HCEC 1CT (cell line): ENCODE measurements at regions not wholly inside any gene's neighbourhood (a gene's known extent, or its start where the extent isn't known, plus 50 kb on each side); places are given as distances from the start of the nearest gene placed in this dataset.

Experiments
- DNase-seq: peaks from one replicate; pipeline ENCODE4 v3.0.0-alpha.2; 2017

GRCh38 chr2:42849311-42849710 lies 56.9 kb upstream of the HAAO start:
- DNase-seq = no peak

- no peak for DNase-seq
Measured at GRCh38 chr2:42848726-42849290, 56.4 kb upstream of the HAAO start.

DNA sequence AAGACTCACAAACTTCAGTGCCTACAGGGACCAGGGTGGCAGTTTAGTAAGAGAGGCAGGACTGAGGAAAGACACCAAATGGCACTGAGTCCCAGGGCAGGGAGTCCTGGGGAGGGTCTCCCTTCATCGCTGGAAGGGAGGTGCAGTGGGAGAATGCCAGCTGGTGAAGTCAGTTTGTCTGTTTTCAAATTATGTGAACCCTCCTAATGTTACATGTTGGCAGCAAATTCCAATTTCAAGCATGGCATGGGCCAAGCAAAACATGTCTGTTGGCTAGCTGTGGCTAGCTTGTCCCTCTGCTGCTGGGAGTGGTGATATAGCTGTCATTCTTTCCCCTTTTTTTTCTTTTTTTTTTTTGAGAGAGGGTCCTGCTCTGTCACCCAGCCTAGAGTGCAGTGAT lies 55.9 kb upstream of the HAAO start:
- no peak for DNase-seq

DNA sequence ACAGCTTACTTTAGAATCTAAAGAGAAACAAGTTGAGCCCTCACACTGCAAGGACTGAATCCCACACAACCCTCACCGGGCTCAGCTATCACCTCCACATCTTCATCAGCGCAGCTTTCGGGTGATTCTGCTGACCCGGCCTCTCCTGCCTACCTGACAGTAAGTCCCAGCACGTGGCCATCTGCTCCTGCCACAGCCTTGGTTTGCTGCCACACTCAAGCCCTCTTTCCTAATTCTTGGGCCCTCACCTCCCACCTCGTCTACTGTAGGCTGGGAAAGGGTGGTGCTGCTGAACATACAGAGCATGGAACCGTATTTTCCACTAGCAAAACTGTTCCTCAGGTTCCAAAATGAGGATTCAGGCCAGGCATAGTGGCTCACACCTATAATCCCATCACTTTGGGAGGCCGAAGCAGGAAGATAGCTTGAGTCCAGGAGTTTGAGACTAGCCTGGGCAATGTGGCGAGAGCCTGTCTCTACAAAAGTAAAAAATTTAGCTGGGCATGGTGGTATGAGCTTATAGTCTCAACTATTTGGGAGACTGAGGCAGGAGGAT lies 55.3 kb upstream of the HAAO start:
- DNase-seq = no peak

GRCh38 chr2:42846932-42847595 lies 54.7 kb upstream of the HAAO start:
- DNase-seq = no peak

DNA sequence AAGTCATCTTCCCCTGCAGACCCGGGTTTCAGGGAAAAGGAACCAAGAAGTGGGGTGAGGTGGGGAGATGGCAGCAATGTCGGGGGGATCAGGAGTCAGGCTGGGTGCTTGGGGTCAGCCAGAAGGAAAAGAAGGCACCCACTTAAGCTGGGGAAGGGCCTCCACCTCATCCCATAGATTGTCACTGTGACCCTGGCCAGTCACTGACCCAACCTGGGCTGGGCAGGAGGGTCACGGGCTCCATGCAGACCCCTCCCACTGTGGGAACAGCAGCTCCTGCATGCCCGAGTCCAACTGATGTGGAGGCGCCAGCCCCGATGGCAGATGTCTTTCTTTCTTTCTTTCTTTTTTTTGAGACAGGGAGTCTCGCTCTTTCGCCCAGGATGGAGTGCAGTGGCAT lies 53.6 kb upstream of the HAAO start:
- DNase-seq = no peak

DNA sequence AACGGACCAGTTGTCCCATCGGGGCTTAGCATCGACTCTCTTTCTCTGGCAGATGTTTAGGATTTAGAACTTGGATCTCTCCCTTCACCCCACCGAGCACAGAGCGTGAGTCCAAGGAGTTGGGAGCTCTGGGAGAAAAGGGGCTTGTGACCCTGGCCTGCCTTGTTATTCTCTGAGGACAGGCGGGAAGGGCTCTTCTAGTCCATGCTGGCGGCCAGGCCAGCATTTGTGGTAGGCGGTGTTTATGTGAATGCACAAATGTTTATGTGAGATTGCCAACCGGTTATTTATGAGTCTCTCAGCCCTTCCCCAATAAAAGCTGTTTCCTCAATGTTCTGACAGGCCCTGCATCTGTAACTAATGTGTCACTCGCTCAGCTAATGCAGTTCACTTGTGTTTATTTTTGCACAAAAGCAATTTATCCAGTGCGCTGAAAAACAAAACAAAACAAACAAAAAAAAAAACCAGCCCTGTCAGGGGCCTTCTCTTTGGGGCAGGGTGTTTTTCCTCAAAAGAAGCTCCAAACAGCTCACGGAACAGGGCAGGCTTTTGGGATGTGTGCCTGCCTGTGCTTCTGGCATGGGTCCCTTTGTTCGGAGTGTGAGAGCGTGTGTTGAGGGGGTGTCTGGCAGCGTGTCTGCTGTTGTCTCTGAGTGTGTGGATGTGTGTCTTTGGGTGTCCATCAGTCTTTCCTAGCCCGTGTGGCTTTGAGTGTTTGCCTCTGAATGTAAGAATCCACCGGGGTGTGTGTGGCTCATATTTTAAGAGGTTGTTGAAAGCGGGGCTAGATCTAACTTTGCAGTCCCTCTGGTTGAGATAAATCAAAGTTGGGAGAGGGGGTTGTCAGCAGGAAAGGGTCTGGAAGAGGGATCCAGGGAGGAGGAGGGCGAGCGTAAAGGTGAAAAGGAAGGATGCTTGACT lies 52.8 kb upstream of the HAAO start:
- peak; percentile 81 for DNase-seq

DNA sequence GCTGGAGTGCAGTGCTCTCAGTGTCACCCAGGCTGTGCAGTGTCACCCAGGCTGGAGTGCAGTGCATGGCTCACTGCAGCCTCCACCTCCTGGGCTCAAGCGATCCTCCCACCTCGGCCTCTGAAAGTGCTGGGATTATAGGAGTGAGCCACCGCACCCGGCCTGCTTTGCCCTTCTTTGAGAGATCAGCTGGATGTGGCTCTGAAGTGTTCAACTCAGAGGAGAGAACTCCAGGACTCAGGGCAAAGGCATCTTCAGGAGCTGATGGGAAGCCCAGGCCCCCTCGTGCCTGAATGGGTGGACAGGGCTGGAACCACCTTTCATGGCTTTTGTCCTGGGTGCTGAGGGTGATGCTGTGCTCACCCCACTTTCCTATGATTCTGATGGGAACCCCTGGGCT lies 52.0 kb upstream of the HAAO start:
- no peak for DNase-seq

DNA sequence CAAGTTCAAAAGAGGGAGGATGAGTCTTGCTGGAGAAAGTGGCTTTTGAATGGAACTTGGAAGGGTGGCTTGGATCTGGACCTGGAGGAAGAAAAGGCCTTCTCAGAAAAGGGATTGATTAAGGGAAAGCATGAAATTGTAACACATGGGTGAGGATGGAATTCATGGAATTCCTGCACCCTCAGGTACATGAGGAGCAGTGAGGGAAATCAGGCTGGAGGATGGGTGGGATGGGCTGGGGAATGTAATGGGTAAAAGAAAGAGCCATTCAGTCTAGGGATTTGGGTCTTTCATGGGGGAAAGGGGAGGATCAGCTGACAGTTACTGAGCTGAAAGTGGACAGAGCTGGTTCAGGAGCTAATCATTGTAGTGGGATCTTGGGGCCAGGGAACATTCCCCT lies 51.2 kb upstream of the HAAO start:
- no peak for DNase-seq

GRCh38 chr2:42843131-42843530 lies 50.7 kb upstream of the HAAO start:
- DNase-seq = no peak

DNA sequence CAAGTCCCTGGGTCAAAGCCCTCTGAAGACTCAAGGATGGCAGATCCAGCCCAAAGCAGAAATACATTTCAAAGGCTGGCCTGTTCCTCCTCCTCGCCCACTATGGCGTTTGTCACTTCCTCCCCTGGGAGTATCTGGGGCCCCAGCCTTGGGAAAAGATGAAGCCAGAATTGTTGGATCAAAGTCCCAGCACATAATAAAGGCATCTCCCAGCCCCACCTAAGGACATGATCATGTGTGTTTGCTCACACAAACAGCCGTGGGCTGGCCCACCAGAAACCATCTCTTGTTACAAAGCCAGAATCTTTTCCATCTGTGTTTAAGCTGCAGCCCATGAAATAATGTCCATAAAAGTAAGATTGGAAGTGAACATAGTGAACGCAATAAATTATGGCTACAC lies 50.1 kb upstream of the HAAO start:
- no peak for DNase-seq
